Right ventricle myocardium superior (tissue), 1 donor: ENCODE measurements at regions not wholly inside any gene's neighbourhood (a gene's known extent, or its start where the extent isn't known, plus 50 kb on each side); places are given as distances from the start of the nearest gene placed in this dataset.

ENCODE experiments used
- ATAC-seq: fragments of 200-7000 bp; cut with Tn5 transposase; one replicate; pipeline ENCODE4 v1.9.1; 2020; ENCODE audit warnings: mild to moderate bottlenecking; ENCODE audit not compliant: poor library complexity
- DNase-seq: peaks from one replicate; pipeline ENCODE4 v3.0.0-alpha.2; 2020
- intact Hi-C: fragments of 100-400 bp; cut with DNase I; formaldehyde crosslinking; loops from one replicate; pipeline ENCODE4 v1.11.2; 2022
- donor health status: DM: no; HTN: yes; CAD: no; lungs with severe emphysema.

GRCh38 chr14:101351769-101352168 is 209.5 kb upstream of the DIO3 start:
- intact Hi-C loops: no loop called here
- ATAC-seq: no peak
- no peak for DNase-seq

GRCh38 chr14:101352567-101352966 is 208.7 kb upstream of the DIO3 start:
- no peak for ATAC-seq
- intact Hi-C loops: no loop called here
- no peak for DNase-seq

DNA sequence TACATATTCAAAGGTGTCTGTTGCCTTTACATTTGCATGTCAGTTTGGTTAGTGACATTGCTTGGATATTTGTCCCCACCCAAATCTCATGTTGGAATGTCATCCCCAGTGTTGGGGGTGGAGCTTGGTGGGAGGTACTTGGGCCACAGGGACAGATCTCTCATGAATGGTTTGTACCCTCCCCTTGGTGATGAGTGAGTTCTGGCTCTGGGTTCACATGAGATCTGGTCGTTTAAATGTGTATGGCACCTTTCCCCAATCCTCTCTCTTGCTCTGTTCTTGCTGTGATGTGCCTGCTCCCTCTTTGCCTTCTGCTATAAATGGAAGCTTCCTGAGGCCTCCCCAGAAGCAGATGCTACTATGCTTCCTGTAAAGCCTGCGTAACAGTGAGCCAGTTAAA is 207.9 kb upstream of the DIO3 start:
- intact Hi-C loops: no loop called here
- DNase-seq (no peak), ATAC-seq (no peak)

DNA sequence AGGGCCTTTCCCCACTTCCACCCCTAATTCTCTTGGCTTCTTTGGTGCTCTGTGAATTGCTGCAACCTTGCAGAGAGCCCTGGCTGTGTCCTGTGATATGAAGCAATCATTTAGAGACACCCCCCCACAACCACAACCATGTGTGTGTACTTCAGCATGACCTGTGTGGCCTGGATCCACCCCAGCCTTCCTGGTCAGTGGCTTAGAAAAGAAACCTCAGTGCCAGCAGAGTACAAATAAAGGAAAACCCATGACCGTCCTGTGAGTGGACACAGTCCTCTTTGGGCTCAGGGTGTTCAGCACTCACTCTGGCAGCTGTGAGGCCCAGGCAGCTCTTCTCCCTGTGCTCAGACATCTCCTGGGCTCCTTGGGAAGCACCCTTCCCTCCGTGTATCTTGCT is 206.6 kb upstream of the DIO3 start:
- intact Hi-C loops: no loop called here
- DNase-seq (no peak), ATAC-seq (no peak)

- ATAC-seq: no peak
- intact Hi-C loops: no loop called here
- DNase-seq: no peak
Observed at GRCh38 chr14:101355284-101355683, 206.0 kb upstream of the DIO3 start.

- intact Hi-C loops: no loop called here
- ATAC-seq (no peak), DNase-seq (no peak)
Observed at GRCh38 chr14:101357038-101357437, 204.3 kb upstream of the DIO3 start.

GRCh38 chr14:101357559-101358319 is 203.6 kb upstream of the DIO3 start:
- DNase-seq: no peak
- intact Hi-C loops: no loop called here
- no peak for ATAC-seq

- intact Hi-C loops: no loop called here
- DNase-seq (no peak), ATAC-seq (no peak)
Observed at GRCh38 chr14:101358320-101359125, 202.8 kb upstream of the DIO3 start.

- intact Hi-C loops: no loop called here
- DNase-seq (peak; percentile 82), ATAC-seq (peak; percentile 84)
Observed at GRCh38 chr14:101359221-101360053, 201.9 kb upstream of the DIO3 start.

GRCh38 chr14:101360054-101360911 is 201.0 kb upstream of the DIO3 start:
- ATAC-seq: peak; percentile 76
- intact Hi-C loops: no loop called here
- DNase-seq: peak; percentile 72

DNA sequence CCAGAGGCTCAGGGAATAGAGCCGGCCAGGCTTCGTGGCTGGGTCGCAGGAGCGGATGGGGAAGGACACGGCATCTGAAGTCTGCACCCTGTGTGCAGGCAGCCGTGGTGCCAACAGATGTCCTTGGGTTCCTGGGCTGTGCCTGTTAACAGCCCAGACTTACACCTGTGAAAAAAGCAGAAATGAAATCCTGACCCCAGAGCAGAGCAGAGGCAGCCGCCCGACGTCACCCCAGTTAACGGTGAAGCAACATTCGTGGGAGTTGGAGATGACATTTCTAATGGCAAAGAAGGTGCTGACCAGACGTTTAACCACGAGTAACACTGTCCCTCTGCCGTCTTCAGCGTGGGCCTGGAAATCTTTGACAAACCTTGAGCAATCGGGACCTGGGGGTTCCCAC is 200.3 kb upstream of the DIO3 start:
- intact Hi-C loops: no loop called here
- DNase-seq (no peak), ATAC-seq (no peak)

- ATAC-seq (no peak), DNase-seq (no peak)
- intact Hi-C loops: no loop called here
Observed at GRCh38 chr14:101361451-101362433, 199.6 kb upstream of the DIO3 start.

- intact Hi-C loops: no loop called here
- no peak for DNase-seq
- no peak for ATAC-seq
Observed at GRCh38 chr14:101362529-101363260, 198.6 kb upstream of the DIO3 start.

DNA sequence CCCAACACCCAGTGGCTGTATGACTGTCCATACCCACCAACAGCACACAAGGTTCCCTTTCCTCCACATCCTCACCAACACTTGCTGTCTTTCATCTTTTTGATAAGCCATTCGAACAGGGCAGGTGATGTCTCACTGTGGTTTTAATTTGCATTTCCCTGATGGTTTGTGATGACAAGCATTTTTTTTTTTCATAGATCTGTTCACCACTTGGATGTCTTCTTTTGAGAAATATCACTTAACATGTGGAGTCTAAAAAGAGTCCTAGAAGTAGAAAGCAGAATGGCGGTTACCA is 198.1 kb upstream of the DIO3 start:
- intact Hi-C loops: no loop called here
- ATAC-seq (no peak), DNase-seq (no peak)

DNA sequence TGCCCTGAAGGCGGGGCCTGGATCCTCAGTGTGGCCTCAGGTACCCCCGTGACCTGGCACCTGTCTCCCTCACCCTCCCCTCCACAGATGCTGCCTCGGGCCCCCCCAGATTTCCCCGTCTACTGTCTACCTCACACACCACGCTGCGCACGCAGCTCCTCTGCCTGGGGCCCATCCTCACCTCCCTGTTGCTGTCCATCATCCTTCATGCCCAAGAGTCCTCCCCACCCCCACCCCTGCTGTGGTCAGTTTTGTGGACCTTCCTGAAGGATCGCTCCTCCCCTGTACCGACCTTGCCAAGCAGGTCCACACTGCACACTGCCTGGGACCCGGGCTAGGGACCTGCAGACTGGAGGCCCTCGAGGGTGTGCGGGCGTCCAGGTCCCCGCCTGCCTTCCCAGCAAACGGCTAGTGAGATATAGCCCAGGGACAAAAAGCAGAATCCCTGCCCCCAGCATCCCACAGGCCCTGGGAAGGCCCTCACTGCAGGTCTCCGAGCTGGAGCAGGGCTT is 197.4 kb upstream of the DIO3 start:
- intact Hi-C loops: no loop called here
- DNase-seq (no peak), ATAC-seq (no peak)

- intact Hi-C loops: no loop called here
- DNase-seq (no peak), ATAC-seq (no peak)
Observed at GRCh38 chr14:101364503-101365328, 196.6 kb upstream of the DIO3 start.
